T47D (cell line): ENCODE measurements at regions not wholly inside any gene's neighbourhood (a gene's known extent, or its start where the extent isn't known, plus 50 kb on each side); places are given as distances from the start of the nearest gene placed in this dataset.

Experiments
- DNase-seq, 2 experiments: peaks; one replicate each; pipeline versions ENCODE4 v3.0.0 to v3.0.0-alpha.2; 2011 to 2012; ENCODE audit warnings: low read depth in 1 of 2, low spot score in 1 of 2
- JUND ChIP-seq: IDR thresholded peaks from 2 replicates; pipeline ENCODE4 v1.6.1; 2012; ENCODE audit warnings: low read depth
- in situ Hi-C: cut with HindIII; loops from 2 replicates; pipeline ENCODE4 v1.10.0; 2016; ENCODE audit warnings: low sequenced_read_pairs, low pct_unique_long_range_greater_than_20kb

- no peak for DNase-seq
- in situ Hi-C loops: no loop called here
- TF ChIP-seq JUND: no peak
These were observed 86.6 kb upstream of the STXBP5 start for GRCh38 chr6:147117580-147117979.

- no peak for TF ChIP-seq JUND
- in situ Hi-C loops: no loop called here
- DNase-seq: no peak
These were observed 84.9 kb upstream of the STXBP5 start for GRCh38 chr6:147119310-147119709.

GRCh38 chr6:147122823-147123222, 81.4 kb upstream of the STXBP5 start:
- TF ChIP-seq JUND: no peak
- in situ Hi-C loops: no loop called here
- DNase-seq: no peak

- in situ Hi-C loops: no loop called here
- TF ChIP-seq JUND: no peak
- no peak for DNase-seq
These were observed 77.6 kb upstream of the STXBP5 start for GRCh38 chr6:147126618-147127022.

- DNase-seq: no peak
- no peak for TF ChIP-seq JUND
- in situ Hi-C loops: no loop called here
These were observed 76.6 kb upstream of the STXBP5 start for GRCh38 chr6:147127587-147127986.

- no peak for TF ChIP-seq JUND
- DNase-seq: no peak
- in situ Hi-C loops: no loop called here
These were observed 76.2 kb upstream of the STXBP5 start for GRCh38 chr6:147128056-147128455.

GRCh38 chr6:147131532-147132128, 72.6 kb upstream of the STXBP5 start:
- in situ Hi-C loops: no loop called here
- no peak for DNase-seq
- no peak for TF ChIP-seq JUND

GRCh38 chr6:147132889-147133288, 71.3 kb upstream of the STXBP5 start:
- TF ChIP-seq JUND: no peak
- no peak for DNase-seq
- in situ Hi-C loops: no loop called here

- DNase-seq: no peak
These were observed 70.5 kb upstream of the STXBP5 start for GRCh38 chr6:147133669-147134068.

GRCh38 chr6:147135211-147135681, 69.0 kb upstream of the STXBP5 start:
- in situ Hi-C loops: no loop called here
- TF ChIP-seq JUND: no peak
- peak in 1 of 2 experiments; percentile 3 for DNase-seq

More at GRCh38 chr6:147133669-147134068, 70.5 kb upstream of the STXBP5 start:
- in situ Hi-C loops: no loop called here
- no peak for TF ChIP-seq JUND

- no peak for DNase-seq
- in situ Hi-C loops: no loop called here
- TF ChIP-seq JUND: no peak
These were observed 68.2 kb upstream of the STXBP5 start for GRCh38 chr6:147136057-147136456.

- in situ Hi-C loops: no loop called here
- no peak for TF ChIP-seq JUND
- DNase-seq: no peak
These were observed 66.2 kb upstream of the STXBP5 start for GRCh38 chr6:147137986-147138385.

GRCh38 chr6:147138835-147139234, 65.4 kb upstream of the STXBP5 start:
- in situ Hi-C loops: no loop called here
- TF ChIP-seq JUND: no peak
- DNase-seq: no peak

- in situ Hi-C loops: no loop called here
- no peak for TF ChIP-seq JUND
- DNase-seq: no peak
These were observed 62.4 kb upstream of the STXBP5 start for GRCh38 chr6:147141711-147142308.
